Dedifferentiated amniotic fluid mesenchymal stem cell (primary cell): ENCODE measurements at regions not wholly inside any gene's neighbourhood (a gene's known extent, or its start where the extent isn't known, plus 50 kb on each side); places are given as distances from the start of the nearest gene placed in this dataset.
"Not testable (repeated sequence)": the region's sequence is repeated elsewhere in the genome, so short reads cannot be mapped to it uniquely, and the experiment has no call there.

Source experiments
- DNase-seq: peaks from one replicate; pipeline ENCODE4 v3.0.0-alpha.2; 2016; ENCODE audit errors: extremely low spot score

DNA sequence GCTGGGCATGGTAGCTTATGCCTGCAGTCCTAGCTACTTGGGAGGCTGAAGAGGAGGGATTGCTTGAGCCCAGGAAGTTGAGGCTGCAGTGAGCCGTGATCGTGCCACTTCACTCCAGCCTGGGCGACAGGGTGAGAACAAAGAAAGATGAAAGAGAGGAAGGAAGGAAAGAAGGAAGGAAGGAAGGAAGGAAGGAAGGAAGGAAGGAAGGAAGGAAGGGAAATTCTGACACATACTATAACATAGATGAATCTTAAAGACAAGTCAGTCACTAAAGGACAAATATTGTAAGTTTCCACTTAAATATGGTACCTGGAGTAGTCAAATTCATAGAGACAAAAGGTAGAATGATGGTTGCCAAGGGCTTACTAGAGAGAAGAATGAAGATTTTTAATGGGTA is 108.0 kb upstream of the CACHD1 start:
- no peak for DNase-seq

DNA sequence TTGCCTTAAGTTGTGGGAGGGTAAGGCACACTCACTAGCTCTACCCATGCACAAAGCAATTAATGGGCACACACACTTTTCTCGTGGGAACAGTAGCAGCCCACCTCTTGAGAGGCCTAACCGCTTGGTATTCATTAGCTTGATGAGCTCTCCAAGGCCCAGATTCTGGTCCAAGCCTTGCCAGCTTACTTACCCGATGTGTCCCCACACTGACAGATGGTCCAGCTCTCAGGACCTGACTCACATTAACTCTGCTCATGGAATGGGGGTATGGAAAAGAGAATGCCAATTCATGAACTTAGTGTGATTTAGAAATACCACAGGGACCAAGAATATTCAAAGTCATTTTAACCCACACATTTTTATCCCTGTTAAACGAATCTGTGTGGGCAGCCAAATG is 106.8 kb upstream of the CACHD1 start:
- no peak for DNase-seq

DNA sequence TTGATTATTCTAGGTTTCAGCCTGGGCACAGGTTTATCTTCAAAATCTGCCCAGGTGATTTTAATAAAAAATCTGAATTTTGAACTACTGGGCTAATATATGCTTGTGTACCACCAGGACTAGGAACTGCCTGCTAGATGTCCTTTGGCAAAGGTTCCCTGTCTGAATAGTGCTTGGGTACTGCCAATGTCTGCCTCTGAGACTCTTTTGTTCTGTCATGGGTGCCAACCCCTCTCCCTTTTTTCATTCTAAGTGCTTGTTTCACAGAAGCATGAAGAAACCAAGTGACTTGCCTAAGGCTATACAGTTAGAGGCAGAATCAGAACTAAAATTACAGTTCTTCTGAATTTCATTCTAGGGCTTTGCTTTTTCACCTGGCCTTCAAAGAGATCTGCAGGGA is 106.3 kb upstream of the CACHD1 start:
- DNase-seq: no peak

DNA sequence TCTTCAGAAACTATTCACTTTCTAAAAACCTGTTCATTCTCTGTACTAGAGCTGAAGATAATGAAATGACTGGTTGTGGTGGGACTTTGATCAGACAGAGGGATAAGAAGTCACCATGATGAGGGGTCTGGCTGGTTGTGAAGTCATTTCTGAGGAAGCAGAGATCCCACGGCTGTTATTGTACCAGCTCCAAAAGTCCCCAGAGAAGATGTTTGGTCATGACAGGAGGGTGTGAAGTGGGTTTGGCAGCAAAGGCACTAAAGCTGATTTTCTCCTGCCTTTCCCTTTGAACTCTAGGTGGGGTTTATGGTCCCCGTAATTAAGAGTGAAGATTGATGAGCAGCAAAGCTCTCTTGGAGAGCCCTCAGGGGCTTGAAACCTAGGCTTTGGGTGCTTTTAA is 103.1 kb upstream of the CACHD1 start:
- DNase-seq: no peak

DNA sequence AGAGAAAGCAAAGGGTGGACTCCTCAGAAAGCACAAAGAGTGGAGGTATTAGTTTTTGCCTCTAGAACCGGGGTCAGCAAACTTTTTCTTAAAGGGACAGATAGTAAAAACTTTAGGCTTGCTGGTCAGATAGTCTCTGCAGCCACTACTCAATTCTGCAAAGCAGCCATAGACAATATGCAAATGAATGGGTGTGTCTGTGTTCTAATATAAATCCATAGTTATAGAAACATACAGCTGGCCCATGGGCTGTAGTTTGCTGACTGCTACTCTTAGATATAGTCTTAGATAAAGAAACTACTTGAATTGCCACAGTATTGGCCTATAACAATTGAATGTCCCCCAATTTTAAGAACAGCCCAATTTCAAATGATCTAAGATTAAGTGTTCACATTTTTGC is 101.6 kb upstream of the CACHD1 start:
- DNase-seq: no peak

DNA sequence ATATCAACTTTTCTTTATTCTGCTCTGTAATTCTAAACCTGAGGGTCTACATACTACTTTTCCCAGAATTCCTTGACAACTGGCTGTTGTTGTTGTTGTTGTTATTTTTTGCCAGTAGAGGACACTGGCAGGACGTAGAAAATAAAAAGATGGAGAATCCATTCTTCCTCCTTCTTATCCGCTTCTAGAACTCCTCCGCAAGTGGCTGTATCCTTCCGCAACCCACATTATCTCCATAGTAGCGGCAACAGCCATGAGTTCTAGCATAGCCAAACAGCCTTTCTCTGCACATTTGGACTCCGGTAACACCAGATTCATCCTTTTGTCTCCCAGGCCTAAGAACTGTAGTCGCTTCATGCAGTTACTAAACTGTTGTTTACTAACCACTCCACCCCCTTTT is 91.1 kb upstream of the CACHD1 start:
- no peak for DNase-seq

DNA sequence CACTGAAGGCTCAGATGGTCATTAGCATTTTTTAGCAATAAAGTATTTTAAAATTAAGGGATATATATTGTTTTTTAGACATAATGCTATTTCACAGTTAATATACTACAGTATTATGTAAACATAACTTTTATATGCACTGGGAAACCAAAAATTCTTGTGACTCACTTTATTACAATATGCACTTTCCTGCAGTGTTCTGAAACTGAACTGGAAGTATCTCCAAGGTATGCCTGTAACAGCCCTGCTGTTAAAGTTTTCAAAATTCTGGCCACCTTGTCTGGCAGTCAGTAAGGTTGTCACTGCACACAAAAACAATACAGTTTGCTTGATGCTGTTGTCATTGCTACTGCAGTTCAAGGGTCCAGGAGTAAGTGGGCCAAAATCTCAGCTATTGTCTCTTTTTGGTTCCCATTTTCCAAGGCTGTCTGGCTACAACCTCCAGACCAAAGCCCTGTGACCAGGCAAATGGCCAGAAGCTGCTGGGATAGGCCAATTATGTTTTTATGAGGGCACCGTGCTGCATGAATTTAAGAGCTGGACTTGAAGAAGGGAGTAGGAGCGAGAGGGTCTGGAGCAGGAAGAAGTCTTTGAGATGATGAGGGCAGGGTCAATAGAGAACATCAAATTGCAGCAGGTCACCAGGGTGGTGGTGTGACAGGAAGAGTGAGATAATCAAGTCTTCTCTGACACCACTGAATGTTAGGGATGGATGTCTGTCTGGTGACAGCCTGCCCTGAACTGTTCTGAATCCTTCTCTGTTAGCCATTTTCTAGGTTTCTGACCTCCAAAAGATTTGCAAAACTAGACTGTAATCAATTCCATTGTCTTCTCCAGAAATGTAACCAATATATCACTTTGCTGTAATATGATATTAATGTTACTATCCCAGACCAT is 82.3 kb upstream of the CACHD1 start:
- no peak for DNase-seq

DNA sequence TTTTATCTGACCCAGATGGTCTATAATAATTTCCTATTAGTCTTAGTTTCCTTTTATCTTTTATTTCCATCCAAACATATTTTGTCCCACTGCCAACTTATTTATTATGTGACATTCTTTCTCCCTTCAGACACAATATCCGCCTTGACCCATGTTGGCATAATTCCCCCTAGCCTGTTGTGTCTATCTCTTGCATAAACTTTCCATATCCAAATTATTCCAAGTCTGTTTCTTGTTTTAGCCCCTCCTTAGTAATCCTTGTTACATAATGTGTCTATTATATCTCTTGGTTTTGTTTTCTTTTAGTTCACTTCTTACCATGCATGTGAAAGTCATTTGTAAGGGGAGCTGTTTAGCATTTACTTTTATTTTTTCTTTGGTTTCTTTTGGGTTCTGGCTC is 81.6 kb upstream of the CACHD1 start:
- no peak for DNase-seq

DNA sequence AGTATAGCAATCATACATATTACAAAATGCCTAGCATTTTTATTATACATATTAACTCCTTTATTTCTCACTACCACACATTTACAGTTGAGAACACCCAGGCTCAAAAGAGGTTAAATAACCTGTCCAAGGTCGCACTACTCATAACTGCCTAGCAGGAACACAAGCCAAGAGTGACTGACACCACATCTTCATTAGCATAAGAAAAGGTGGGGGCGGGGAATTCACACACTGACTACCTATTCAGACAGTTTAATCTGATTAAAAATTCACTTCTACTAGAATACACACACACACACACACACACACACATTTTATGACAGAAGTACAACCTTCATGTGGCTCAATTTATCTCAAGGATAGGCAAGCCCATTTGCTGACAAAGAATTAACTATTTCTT is 77.8 kb upstream of the CACHD1 start:
- DNase-seq: no peak

DNA sequence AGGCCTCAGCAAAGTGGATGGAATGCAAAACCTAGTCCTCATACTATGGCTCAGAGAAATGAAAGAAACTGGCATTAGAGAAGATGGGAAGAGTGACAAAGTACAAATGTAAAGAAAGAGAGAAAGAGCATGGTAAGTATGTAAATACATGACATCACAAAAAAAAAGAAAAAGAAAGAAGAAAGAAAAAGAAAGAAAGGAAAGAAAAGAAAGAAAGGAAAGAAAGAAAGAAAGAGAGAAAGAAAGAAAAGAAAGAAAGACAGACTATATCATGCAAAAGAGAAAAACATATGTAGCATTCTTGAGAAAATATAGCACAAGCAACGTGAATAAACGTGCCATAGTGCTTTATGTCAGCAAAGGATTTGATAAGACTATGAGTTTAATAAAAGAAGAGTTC is 76.1 kb upstream of the CACHD1 start:
- DNase-seq: no peak

DNA sequence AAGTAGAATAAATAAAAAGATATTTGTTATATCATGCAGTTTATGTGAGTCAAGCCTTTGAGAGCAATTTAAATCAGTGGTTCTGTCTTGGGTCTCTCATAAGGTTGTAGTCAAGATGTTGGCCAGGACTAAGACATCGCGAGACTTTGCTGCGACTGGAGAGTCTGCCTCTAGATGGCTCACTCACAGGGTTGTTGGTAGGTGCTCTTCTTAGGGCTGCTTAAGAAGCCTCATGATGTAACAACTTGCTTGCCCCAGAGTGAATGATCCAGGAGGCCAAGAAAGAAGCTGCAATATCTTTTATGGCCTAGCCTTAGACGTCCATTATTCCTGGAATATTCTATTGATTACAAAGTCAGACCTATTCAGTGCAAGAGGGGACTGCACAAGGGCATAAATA is 73.1 kb upstream of the CACHD1 start:
- DNase-seq: no peak

DNA sequence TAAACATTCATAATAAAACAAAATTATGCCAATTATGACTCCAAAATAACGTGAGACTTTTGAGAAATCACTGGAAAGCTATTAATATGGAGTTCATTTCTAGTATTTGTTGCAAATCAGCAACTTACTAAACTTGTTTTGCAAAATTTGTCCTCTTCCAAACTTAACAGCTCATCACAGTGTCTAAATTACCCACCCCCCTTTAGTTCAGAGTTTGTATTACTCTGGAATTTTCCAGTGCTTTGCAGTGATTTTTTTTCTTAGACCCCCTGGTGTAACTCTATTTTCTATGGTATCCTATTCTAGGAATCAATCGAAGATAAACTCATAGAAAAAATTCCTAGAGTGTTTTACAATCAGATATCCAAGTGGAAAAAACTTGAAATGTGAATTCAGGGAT is 72.4 kb upstream of the CACHD1 start:
- DNase-seq: no peak

DNA sequence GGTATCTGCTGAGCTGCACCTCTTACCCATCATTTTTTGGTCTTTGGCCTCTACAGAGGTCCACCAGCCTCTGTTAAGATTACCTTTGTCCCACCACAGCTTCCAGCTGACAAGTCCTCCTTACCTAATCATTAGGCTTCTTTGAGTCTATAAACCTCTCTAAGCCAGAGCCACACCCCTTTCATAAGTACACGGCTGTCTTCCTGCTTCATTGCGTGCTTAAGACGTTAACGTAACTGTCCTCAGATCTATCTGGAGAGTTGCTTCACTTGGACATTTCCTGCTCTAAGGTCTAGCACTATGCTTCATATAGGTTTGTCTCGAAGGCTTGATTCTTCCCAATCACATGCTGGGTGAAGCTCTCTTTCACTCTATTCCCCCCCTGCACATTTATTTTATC is 71.0 kb upstream of the CACHD1 start:
- no peak for DNase-seq

DNA sequence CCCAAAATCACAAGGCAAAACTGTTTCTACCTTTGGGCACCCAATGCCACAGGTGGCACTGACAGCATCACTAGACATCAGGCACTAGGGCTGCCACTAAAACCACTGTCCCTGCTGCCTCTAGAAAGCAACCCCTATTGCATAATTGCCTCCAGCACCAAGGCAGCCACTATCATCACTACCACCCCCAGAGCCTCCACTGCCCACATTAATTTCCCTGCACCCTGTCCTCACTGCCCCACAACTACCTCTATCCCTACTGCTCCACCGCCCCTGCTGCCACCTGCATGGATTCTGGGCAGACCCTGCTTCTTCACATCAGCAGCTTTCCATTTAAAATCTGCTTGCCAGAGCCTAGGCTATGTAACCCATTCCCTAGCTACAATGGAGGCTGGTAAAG is 68.6 kb upstream of the CACHD1 start:
- no peak for DNase-seq

DNA sequence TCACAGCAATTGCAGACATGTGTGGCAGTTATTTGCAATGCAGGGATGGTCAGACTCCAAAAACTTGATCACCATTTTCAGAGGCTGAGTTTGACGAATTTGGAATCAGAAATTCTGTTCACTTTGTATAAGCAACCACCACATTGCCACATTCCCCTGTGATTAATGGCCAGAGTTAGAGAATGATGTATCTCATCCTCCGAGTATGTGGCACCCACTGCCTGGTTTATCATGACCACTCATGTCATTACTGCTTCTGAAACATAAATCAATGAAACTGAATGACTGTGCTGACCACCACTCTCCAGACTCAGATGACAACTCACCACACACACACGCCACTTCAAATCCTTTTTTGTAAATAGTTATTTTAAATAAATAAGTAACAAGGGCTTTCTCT is 66.6 kb upstream of the CACHD1 start:
- DNase-seq: no peak

DNA sequence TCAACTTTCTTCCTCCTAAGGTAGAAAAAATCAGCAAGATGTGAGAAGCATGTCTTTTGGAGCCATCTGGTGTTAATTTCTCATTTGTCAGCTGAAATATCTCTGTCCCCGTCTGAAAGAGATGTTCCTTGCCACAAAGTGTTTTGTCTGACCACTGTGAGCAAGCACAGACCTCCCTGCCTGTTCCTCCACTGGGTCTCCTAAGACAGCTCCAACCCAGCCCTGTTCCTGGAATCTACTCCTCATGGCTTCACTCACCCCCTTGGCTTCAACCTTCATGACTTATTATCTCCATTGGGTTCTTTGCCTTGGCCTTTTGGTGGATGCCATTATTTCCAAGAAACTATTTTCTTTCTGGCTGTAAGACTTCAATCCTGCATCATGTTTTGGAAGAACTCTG is 65.7 kb upstream of the CACHD1 start:
- DNase-seq: no peak

DNA sequence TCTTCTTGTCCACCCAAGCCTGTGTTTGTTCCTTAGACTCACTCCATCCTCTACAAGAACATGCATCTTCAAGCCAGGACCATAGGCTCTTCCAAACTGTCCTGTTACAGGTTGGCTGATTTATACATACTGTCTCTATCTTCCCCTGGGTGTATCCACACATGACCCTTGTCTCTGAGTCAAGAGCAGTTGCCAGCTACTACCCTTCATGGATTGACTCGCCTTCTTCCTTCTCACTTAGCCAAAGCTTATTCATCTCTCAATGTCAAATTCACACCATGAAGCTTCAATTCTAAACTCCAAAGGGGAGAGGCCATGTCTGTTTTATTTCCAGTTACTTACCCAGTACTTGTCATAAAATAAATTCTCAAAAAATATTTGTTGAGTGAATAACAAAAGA is 64.1 kb upstream of the CACHD1 start:
- no peak for DNase-seq

DNA sequence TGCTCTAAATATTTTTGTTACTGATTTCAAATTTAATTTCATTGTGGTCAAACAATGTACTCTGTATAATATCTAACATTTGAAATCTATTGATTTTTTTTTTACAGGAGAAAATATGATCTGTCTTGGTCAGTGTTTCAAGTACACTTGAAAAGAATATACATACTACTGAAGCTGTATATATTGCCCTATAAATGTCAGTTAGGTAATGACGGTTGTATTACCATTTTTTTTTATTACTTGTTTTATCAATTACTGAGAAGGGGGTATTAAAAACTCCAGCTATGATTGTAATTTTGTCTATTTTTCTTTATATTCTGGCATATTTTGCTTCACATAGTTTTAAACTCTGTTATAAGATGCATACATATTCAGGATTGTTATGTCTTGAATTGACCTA is 59.7 kb upstream of the CACHD1 start:
- DNase-seq: no peak

DNA sequence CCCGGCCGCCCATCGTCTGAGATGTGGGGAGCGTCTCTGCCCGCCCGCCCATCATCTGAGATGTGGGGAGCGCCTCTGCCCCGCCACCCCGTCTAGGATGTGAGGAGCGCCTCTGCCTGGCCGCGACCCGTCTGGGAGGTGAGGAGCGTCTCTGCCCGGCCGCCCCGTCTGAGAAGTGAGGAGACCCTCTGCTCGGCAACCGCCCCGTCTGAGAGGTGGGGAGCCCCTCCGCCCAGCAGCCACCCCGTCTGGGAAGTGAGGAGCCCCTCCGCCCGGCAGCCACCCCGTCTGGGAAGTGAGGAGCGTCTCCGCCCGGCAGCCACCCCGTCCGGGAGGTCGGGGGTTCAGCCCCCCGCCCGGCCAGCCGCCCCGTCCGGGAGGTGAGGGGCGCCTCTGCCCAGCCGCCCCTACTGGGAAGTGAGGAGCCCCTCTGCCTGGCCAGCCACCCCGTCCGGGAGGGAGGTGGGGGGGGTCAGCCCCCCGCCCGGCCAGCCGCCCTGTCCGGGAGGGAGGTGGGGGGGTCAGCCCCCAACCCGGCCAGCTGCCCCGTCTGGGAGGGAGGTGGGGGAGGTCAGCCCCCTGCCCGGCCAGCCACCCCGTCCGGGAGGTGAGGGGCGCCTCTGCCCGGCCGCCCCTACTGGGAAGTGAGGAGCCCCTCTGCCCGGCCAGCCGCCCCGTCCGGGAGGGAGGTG is 54.9 kb upstream of the CACHD1 start:
- not testable (repeated sequence) for DNase-seq

DNA sequence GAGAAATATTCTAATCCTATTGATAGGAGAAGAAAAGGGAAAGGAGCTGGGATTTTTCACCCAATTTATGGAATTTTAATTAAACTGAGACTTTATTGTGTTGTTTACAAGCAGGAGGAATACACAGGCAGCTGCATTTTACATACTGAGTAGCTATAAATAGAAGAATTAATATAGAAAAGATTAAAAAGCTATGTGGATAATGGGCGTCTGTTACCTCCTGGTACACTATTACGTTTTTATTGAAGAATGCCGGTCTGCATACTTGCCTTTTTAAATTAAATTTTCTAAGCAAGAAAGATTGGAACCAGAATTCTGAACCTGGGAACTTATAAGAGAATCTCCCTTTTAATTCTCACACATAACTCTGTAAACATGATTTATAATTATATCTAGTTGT is 52.1 kb upstream of the CACHD1 start:
- DNase-seq: no peak
